HG03175 (cell line): ENCODE measurements at regions not wholly inside any gene's neighbourhood (a gene's known extent, or its start where the extent isn't known, plus 50 kb on each side); places are given as distances from the start of the nearest gene placed in this dataset.
"Not testable (repeated sequence)": the region's sequence is repeated elsewhere in the genome, so short reads cannot be mapped to it uniquely, and the experiment has no call there.

Experiments used
- ATAC-seq: cut with Tn5 transposase; IDR thresholded peaks from one replicate; pipeline ENCODE4 v1.9.1; 2021; ENCODE audit warnings: mild to moderate bottlenecking, moderate library complexity; ENCODE audit not compliant: unreplicated experiment

GRCh38 chr4:49226216-49226866, 240.3 kb downstream of the CWH43 start:
- not testable (repeated sequence) for ATAC-seq

GRCh38 chr4:49227941-49228340, 241.9 kb downstream of the CWH43 start:
- not testable (repeated sequence) for ATAC-seq

GRCh38 chr4:49229243-49229642, 243.2 kb downstream of the CWH43 start:
- ATAC-seq: not testable (repeated sequence)

- not testable (repeated sequence) for ATAC-seq
Observed at GRCh38 chr4:49229713-49230112, 243.6 kb downstream of the CWH43 start.

- not testable (repeated sequence) for ATAC-seq
Observed at GRCh38 chr4:49233346-49233745, 247.3 kb downstream of the CWH43 start.

GRCh38 chr4:49233749-49234148, 247.7 kb downstream of the CWH43 start:
- ATAC-seq: not testable (repeated sequence)

- not testable (repeated sequence) for ATAC-seq
Observed at GRCh38 chr4:49234382-49234781, 248.3 kb downstream of the CWH43 start.

- ATAC-seq: not testable (repeated sequence)
Observed at GRCh38 chr4:49235413-49236160, 249.5 kb downstream of the CWH43 start.

GRCh38 chr4:49236474-49236873, 250.4 kb downstream of the CWH43 start:
- not testable (repeated sequence) for ATAC-seq

GRCh38 chr4:49241295-49241694, 255.2 kb downstream of the CWH43 start:
- not testable (repeated sequence) for ATAC-seq

- not testable (repeated sequence) for ATAC-seq
Observed at GRCh38 chr4:49262786-49263185, 276.7 kb downstream of the CWH43 start.

- not testable (repeated sequence) for ATAC-seq
Observed at GRCh38 chr4:49270435-49270834, 284.4 kb downstream of the CWH43 start.

GRCh38 chr4:49270912-49271311, 284.8 kb downstream of the CWH43 start:
- not testable (repeated sequence) for ATAC-seq

GRCh38 chr4:49285905-49286304, 299.8 kb downstream of the CWH43 start:
- ATAC-seq: not testable (repeated sequence)

GRCh38 chr4:49286926-49287745, 301.1 kb downstream of the CWH43 start:
- not testable (repeated sequence) for ATAC-seq

GRCh38 chr4:49287893-49288292, 301.8 kb downstream of the CWH43 start:
- not testable (repeated sequence) for ATAC-seq

- not testable (repeated sequence) for ATAC-seq
Observed at GRCh38 chr4:49288796-49289195, 302.7 kb downstream of the CWH43 start.

GRCh38 chr4:49314815-49315214, 328.7 kb downstream of the CWH43 start:
- ATAC-seq: not testable (repeated sequence)

- not testable (repeated sequence) for ATAC-seq
Observed at GRCh38 chr4:49320725-49321410, 334.8 kb downstream of the CWH43 start.

- ATAC-seq: not testable (repeated sequence)
Observed at GRCh38 chr4:49321511-49322300, 335.6 kb downstream of the CWH43 start.
